ENCODE measurements at regions not wholly inside any gene's neighbourhood (a gene's known extent, or its start where the extent isn't known, plus 50 kb on each side); places are given as distances from the start of the nearest gene placed in this dataset.
"Not testable (repeated sequence)": the region's sequence is repeated elsewhere in the genome, so short reads cannot be mapped to it uniquely, and the experiment has no call there.

- DNase-seq (ENCODE audit: low read depth in 2 of 2): not testable (repeated sequence)
Measured at GRCh38 chr10:29725927-29726326, 91.2 kb upstream of the SVIL start.

- no peak for DNase-seq (ENCODE audit: low read depth in 2 of 2)
Measured at GRCh38 chr10:29725133-29725720, 90.5 kb upstream of the SVIL start.

- DNase-seq (ENCODE audit: low read depth in 2 of 2): no peak
Measured at GRCh38 chr10:29723726-29724125, 89.0 kb upstream of the SVIL start.

GRCh38 chr10:29722777-29723176 is 88.0 kb upstream of the SVIL start:
- no peak for DNase-seq (ENCODE audit: low read depth in 2 of 2)

GRCh38 chr10:29720149-29720548 is 85.4 kb upstream of the SVIL start:
- no peak for DNase-seq (ENCODE audit: low read depth in 2 of 2)

- DNase-seq (ENCODE audit: low read depth in 2 of 2): no peak
Measured at GRCh38 chr10:29719281-29719675, 84.5 kb upstream of the SVIL start.

GRCh38 chr10:29715296-29715695 is 80.5 kb upstream of the SVIL start:
- no peak for DNase-seq (ENCODE audit: low read depth in 2 of 2)

- no peak for DNase-seq (ENCODE audit: low read depth in 2 of 2)
Measured at GRCh38 chr10:29714096-29714874, 79.5 kb upstream of the SVIL start.

- DNase-seq (ENCODE audit: low read depth in 2 of 2): no peak
Measured at GRCh38 chr10:29713450-29713849, 78.7 kb upstream of the SVIL start.

- DNase-seq (ENCODE audit: low read depth in 2 of 2): no peak
Measured at GRCh38 chr10:29712108-29712507, 77.3 kb upstream of the SVIL start.

GRCh38 chr10:29710128-29710527 is 75.4 kb upstream of the SVIL start:
- DNase-seq (ENCODE audit: low read depth in 2 of 2): no peak

GRCh38 chr10:29709484-29710002 is 74.8 kb upstream of the SVIL start:
- no peak for DNase-seq (ENCODE audit: low read depth in 2 of 2)

- no peak for DNase-seq (ENCODE audit: low read depth in 2 of 2)
Measured at GRCh38 chr10:29703271-29703670, 68.5 kb upstream of the SVIL start.

GRCh38 chr10:29702273-29703164 is 67.7 kb upstream of the SVIL start:
- DNase-seq (ENCODE audit: low read depth in 2 of 2): no peak

- no peak for DNase-seq (ENCODE audit: low read depth in 2 of 2)
Measured at GRCh38 chr10:29701306-29701705, 66.5 kb upstream of the SVIL start.

GRCh38 chr10:29699621-29700020 is 64.8 kb upstream of the SVIL start:
- DNase-seq (ENCODE audit: low read depth in 2 of 2): no peak

GRCh38 chr10:29698773-29699490 is 64.2 kb upstream of the SVIL start:
- DNase-seq (ENCODE audit: low read depth in 2 of 2): no peak

- not testable (repeated sequence) for DNase-seq (ENCODE audit: low read depth in 2 of 2)
Measured at GRCh38 chr10:29696581-29696980, 61.8 kb upstream of the SVIL start.

- no peak for DNase-seq (ENCODE audit: low read depth in 2 of 2)
Measured at GRCh38 chr10:29694121-29694520, 59.4 kb upstream of the SVIL start.

- no peak for DNase-seq (ENCODE audit: low read depth in 2 of 2)
Measured at GRCh38 chr10:29692121-29692539, 57.4 kb upstream of the SVIL start.

- DNase-seq (ENCODE audit: low read depth in 2 of 2): no peak
Measured at GRCh38 chr10:29691564-29692072, 56.8 kb upstream of the SVIL start.
